ENCODE measurements at regions not wholly inside any gene's neighbourhood (a gene's known extent, or its start where the extent isn't known, plus 50 kb on each side); places are given as distances from the start of the nearest gene placed in this dataset.

- Histone ChIP-seq H3K79me2 (ENCODE audit: insufficient read depth, low read length) (no peaks in the 10 kb centered on the region), H3K4me2 (replicated peaks; ENCODE audit: extremely low read depth, low read length, poor library complexity, severe bottlenecking) (no peak overlapping the region), H3K27me3 (ENCODE audit: control insufficient read depth in 2 of 2, insufficient read depth in 2 of 2, low read length in 2 of 2) (peaks cover 4 to 6% of the 10 kb centered on the region in 2 donors), H3K27ac (ENCODE audit: low read depth in 1 of 2, low read length in 2 of 2) (no peak overlapping the region), H3K9me3 (replicated peaks in 1 of 2; ENCODE audit: control insufficient read depth in 1 of 2, insufficient read depth in 1 of 2, low read length in 2 of 2) (no peaks in the 10 kb centered on the region), H2AFZ (ENCODE audit: insufficient read depth, low read depth, low read length, poor library complexity, severe bottlenecking) (no peak overlapping the region), H3K4me3 (replicated peaks in 1 of 3; ENCODE audit: low read depth in 2 of 3, low read length in 3 of 3) (no peak overlapping the region), H4K20me1 (ENCODE audit: insufficient read depth, low read length) (no peaks in the 10 kb centered on the region), H3K9ac (ENCODE audit: insufficient read depth, low read length, poor library complexity, severe bottlenecking) (no peak overlapping the region), H3K4me1 (ENCODE audit: control insufficient read depth in 1 of 2, insufficient read depth in 2 of 2, low read length in 2 of 2) (no peaks in the 10 kb centered on the region), H3K36me3 (replicated peaks in 1 of 2; ENCODE audit: control insufficient read depth in 1 of 2, insufficient read depth in 2 of 2, low read length in 2 of 2) (no peaks in the 10 kb centered on the region)
- peaks cover 25 to 33% (median 25%) of the 10 kb centered on the region in 3 donors for H3K27me3 Mint-ChIP-seq (ENCODE audit: low read depth in 3 of 3)
- H3K27ac Mint-ChIP-seq: no peak overlapping the region
- H3K36me3 Mint-ChIP-seq: no peaks in the 10 kb centered on the region
- no peak for TF ChIP-seq CTCF (IDR thresholded peaks at IDR 0.05)
- WGBS (ENCODE audit: insufficient coverage): 100% methylated on average over 1 of the region's 2 CpGs
- DNase-seq: no peak
- peaks cover 0 to 3% (median 0%) of the 10 kb centered on the region in 7 donors for H3K9me3 Mint-ChIP-seq
- intact Hi-C loops (cut with micrococcal nuclease): no loop called here
- H3K4me1 Mint-ChIP-seq: peaks cover 6% of the 10 kb centered on the region
- no peak overlapping the region for H3K4me3 Mint-ChIP-seq
Observed at GRCh38 chr2:104432991-104433390, 420.9 kb upstream of the POU3F3 start.

GRCh38 chr2:104433657-104434056 is 420.3 kb upstream of the POU3F3 start:
- peaks cover 0 to 3% (median 1%) of the 10 kb centered on the region in 7 donors for H3K9me3 Mint-ChIP-seq
- no peak for TF ChIP-seq CTCF (IDR thresholded peaks at IDR 0.05)
- no peak overlapping the region for H3K4me3 Mint-ChIP-seq
- peaks cover 23 to 33% (median 27%) of the 10 kb centered on the region in 3 donors for H3K27me3 Mint-ChIP-seq (ENCODE audit: low read depth in 3 of 3)
- Histone ChIP-seq H4K20me1 (ENCODE audit: insufficient read depth, low read length) (no peaks in the 10 kb centered on the region), H3K9ac (ENCODE audit: insufficient read depth, low read length, poor library complexity, severe bottlenecking) (no peak overlapping the region), H3K27ac (ENCODE audit: low read depth in 1 of 2, low read length in 2 of 2) (no peak overlapping the region), H3K27me3 (ENCODE audit: control insufficient read depth in 2 of 2, insufficient read depth in 2 of 2, low read length in 2 of 2) (peaks cover 4 to 6% of the 10 kb centered on the region in 2 donors), H3K4me3 (replicated peaks in 1 of 3; ENCODE audit: low read depth in 2 of 3, low read length in 3 of 3) (no peak overlapping the region), H2AFZ (ENCODE audit: insufficient read depth, low read depth, low read length, poor library complexity, severe bottlenecking) (no peak overlapping the region), H3K9me3 (replicated peaks in 1 of 2; ENCODE audit: control insufficient read depth in 1 of 2, insufficient read depth in 1 of 2, low read length in 2 of 2) (no peaks in the 10 kb centered on the region), H3K4me2 (replicated peaks; ENCODE audit: extremely low read depth, low read length, poor library complexity, severe bottlenecking) (no peak overlapping the region), H3K36me3 (replicated peaks in 1 of 2; ENCODE audit: control insufficient read depth in 1 of 2, insufficient read depth in 2 of 2, low read length in 2 of 2) (no peaks in the 10 kb centered on the region), H3K4me1 (ENCODE audit: control insufficient read depth in 1 of 2, insufficient read depth in 2 of 2, low read length in 2 of 2) (no peaks in the 10 kb centered on the region), H3K79me2 (ENCODE audit: insufficient read depth, low read length) (no peaks in the 10 kb centered on the region)
- no peak for DNase-seq
- no peak overlapping the region for H3K27ac Mint-ChIP-seq
- H3K36me3 Mint-ChIP-seq: no peaks in the 10 kb centered on the region
- WGBS (ENCODE audit: insufficient coverage): no CpG with 5 or more reads among the region's 3 CpGs
- H3K4me1 Mint-ChIP-seq: peaks cover 6% of the 10 kb centered on the region
- intact Hi-C loops (cut with micrococcal nuclease): no loop called here
